ENCODE measurements at regions not wholly inside any gene's neighbourhood (a gene's known extent, or its start where the extent isn't known, plus 50 kb on each side); places are given as distances from the start of the nearest gene placed in this dataset.
"Not testable (repeated sequence)": the region's sequence is repeated elsewhere in the genome, so short reads cannot be mapped to it uniquely, and the experiment has no call there.

DNA sequence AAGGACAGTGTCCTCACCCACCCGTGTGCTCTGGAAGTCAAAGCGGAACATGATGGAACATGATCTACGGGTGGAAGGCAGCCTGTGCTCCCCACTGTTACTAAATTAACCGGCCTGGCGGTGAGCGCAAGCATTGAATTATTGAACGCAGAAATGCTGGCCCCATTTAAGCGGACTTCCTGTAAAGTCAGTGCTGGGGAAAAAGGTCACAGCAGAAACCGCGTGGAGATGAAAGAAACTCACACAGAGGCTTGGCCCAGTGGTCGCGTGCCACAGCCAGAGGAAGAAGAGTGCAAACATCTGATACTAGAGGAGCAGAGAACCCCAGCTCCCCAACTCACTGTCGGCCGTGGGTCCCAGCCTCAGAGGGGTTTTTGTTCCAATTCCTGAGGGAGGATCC is 321.2 kb downstream of the ADGRD1 start:
- DNase-seq (ENCODE audit: low read depth in 2 of 2): no peak

DNA sequence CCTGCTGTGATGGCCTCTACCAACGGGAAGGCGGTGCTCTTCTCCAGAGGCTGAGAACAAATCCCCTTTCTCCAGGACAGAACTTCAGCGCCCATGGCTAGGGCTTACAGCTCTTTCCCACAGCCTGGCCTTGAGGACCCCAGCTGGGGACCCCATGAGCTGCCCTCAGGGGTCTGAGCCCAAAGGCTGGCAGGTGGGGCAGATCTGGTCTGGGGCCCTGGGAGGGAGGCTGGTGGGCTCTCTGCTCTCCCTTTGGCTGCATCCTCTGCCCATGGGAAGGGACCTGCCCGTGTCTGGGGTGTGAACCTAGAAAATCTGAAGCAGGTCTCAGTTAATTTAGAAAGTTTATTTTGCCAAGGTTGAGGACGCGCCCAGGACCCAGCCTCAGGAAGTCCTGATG is 322.1 kb downstream of the ADGRD1 start:
- DNase-seq (ENCODE audit: low read depth in 2 of 2): no peak

DNA sequence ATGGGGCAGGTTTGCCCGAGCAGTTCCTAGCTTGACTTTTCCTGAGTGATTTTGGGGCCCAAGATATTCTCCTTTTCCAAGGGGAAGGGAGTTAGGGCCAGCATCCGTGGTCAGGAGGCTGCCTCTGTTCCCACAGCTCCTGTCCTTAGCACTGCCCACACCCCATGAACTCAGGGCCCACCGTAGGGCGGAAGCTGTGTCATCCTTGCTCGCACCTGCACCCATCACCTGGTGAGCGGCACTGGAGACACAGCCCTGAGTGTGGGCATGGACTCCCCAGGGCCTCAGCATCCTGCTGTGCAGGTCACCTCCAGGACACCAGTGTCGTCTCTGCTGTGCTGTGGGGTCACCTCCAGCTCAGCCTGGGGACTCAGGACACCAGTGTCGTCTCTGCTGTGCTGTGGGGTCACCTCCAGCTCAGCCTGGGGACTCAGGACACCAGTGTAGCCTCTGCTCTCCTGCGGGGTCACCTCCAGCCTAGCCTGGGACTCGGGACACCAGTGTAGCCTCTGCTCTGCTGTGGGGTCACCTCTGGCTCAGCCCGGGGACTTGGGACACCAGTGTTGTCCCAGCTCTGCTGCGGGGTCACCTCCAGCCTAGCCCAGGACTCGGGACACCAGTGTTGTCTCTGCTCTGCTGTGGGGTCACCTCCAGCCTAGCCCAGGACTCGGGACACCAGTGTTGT is 322.9 kb downstream of the ADGRD1 start:
- DNase-seq (ENCODE audit: low read depth in 2 of 2): no peak

DNA sequence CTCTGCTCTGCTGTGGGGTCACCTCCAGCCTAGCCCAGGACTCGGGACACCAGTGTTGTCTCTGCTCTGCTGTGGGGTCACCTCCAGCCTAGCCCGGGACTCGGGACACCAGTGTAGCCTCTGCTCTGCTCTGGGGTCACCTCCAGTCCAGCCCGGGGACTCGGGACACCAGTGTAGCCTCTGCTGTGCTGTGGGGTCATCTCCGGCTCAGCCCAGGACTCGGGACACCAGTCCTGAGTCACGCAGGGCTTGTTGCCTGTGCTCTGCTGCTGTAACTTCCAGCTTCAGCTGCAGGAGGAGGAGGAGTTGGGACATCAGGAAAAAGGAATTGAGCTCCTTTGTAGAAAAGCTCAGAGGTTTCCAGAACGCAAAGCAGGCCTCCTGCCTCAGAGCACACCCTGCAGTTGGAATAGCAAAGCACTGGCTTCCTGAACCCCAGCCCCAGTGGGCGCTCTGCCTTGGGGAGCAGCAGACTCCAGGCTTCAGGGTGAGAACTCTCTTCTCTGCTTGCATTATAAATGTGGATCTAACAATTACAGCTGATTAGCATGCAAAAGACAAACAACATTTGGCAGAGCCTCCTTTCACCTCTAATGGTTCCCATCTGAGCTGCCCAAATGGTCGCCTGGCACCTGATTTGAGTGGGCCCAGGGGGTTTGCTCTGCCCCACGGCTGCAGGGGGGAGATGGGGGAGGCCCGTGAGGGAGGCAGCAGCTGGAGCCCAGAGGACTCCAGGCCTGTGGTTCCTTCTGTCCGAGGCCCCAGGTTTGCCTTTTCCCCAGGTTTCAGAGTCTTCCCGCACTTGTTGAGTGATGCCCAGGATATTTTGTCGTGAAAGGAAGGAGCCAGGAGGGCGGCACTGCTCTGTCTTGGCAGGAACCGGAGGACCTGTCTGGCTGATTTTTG is 323.7 kb downstream of the ADGRD1 start:
- DNase-seq (ENCODE audit: low read depth in 2 of 2): not testable (repeated sequence)

DNA sequence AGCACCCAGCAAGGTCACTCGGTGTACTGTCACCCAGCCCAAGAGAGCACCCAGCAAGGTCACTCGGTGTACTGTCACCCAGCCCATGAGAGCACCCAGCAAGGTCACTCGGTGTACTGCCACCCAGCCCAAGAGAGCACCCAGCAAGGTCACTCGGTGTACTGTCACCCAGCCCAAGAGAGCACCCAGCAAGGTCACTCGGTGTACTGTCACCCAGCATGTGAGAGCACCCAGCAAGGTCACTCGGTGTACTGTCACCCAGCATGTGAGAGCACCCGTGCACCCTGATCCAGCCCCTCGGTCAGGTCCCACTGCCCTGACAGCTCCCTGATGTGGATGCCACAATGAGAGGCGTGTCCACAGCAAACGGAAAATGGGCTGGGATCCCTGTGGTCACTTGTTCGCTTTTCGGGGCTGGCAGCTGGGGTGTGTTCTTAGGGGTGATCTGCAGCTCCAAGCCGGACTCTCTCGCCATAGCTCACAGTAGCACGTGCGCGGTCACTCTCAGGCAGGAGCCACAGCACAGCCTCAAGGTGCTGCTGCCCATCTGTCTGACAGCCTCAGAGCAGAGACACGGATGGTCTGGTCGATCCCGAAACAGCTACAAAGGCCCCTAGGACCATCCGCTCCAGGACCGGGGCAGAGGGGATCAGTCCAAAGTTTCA is 324.9 kb downstream of the ADGRD1 start:
- DNase-seq (ENCODE audit: low read depth in 2 of 2): not testable (repeated sequence)

DNA sequence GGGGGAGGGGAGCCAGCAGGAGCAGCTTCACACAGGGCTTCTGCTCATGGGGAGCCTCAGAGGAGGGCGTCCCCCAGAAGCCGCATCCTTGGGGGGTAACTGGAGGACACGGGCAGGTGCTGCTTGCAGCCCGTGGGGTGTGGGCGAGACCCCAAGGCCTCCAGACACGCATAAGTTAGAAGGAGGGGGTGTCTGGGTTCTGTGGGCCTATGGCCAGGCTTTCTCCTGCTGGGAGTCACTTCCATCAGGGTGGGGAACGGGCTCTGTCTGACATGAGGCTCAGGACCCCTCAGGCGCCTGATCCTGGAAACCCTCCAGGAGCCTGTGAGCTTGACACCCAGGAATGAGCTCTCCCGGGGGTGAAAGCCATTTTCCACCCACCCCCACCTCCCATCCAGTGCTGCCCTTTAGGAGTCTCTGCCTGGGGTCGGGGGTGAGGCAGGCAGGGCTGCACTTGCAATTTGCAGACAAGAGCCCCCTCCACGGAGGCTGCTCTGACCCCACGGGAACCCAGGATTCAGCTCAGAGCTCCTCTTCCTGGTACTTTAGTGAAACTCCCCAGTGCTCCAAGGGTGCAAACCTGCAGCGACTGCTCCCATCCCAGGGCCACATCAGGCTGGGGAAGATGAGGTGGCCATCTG is 325.7 kb downstream of the ADGRD1 start:
- no peak for DNase-seq (ENCODE audit: low read depth in 2 of 2)

DNA sequence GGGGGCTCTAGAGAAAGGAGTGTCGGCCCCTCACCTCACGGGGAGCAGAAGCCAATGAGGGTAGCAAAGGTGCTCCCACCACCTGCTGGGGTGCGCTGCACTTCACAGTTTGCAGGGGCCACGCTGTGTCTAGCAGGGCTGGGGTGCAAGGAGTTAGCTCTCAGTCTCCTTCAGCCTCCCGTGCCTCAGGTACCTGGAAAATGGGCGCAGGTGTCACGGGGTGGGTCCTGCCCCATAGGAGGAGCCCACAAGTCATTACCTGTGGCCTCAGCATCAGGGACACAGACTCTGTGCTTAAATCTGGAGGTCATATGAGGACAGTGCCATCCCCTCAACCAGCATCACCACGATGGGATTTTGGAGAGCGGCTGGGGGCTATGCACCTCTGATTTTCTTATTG is 326.7 kb downstream of the ADGRD1 start:
- no peak for DNase-seq (ENCODE audit: low read depth in 2 of 2)

DNA sequence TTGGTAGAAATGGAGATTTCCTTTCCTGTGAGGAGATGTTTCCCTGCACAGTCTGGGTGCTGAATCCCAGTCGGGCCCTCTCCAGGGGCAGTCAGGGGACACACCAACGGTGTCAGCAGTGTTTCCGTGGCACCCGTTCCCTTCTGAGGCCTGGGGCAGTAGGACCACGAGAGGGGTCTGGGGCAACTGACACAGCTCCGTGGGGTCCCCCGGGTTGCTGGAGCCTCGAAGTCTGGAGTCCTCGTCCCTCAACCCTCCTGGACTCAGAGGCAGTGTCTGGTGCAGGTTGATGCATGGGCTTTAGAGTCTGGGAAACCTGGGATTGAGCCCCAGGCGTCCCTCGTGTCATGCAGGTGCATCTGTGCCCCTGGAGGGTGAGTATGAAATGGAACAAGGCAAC is 327.3 kb downstream of the ADGRD1 start:
- DNase-seq (ENCODE audit: low read depth in 2 of 2): no peak

DNA sequence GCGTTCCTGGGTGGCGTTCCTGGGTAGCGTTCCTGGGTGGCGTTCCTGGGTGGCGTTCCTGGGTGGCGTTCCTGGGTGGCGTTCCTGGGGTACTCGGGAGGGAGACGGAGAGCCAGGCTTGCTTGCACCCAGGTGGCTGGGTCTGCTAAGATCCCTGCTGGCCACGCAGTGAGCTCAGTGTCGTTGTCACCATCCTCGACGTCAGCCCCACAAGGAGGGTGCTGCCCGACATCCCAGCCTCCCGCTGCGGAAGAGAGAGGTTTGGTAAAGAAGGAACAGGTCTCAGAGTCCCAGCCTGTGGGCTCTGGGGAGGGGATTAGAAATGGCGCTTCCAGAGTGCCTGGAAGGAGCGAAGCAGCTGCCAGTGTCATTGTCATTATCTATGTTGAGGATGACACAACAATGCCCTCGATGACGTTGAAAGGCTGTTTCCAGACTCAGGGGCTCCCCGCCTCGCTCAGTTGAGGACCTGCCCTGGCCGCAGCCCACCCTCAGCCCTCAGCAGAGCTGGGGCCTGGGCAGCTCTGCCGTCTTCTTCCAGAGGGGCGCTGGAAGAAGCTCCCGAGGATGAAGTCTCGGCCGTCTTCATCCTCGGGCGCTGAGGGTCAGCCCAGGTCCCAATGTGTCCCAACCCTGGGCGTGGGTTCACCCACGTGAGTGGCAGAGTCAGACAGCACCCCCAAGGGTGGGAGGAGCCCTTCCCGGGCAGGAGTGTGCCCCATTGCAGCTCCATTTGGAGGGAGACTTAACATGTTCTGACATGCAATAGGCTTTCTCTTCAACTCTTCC is 328.8 kb downstream of the ADGRD1 start:
- DNase-seq (ENCODE audit: low read depth in 2 of 2): no peak

DNA sequence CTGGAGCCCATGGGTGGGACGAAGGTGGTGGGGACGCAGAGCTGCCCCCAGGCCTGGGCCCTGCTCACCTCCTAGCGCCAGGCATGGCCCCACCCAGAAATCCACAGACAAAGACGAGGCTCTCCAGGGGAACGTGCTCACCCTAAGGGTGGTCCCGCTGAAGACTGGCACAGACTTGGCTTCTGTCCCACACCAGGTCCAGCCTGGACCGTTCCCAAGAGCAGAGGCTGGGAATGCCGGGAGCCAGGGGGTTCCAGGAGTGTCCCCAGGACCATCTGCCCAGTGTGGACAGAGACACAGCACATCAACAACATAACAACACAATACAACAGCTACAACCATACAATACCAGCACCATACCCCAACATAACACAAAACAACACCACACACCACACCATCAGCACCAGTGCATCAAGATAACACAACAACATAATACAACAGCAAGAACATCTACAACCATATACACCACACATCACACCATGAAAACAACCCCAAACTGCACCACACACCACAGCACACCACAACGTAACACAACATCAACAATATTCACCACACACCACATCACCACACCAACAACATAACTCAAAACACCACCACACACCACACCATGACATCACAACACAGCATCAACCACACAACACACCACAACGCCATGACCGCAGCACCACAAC is 329.6 kb downstream of the ADGRD1 start:
- no peak for DNase-seq (ENCODE audit: low read depth in 2 of 2)

DNA sequence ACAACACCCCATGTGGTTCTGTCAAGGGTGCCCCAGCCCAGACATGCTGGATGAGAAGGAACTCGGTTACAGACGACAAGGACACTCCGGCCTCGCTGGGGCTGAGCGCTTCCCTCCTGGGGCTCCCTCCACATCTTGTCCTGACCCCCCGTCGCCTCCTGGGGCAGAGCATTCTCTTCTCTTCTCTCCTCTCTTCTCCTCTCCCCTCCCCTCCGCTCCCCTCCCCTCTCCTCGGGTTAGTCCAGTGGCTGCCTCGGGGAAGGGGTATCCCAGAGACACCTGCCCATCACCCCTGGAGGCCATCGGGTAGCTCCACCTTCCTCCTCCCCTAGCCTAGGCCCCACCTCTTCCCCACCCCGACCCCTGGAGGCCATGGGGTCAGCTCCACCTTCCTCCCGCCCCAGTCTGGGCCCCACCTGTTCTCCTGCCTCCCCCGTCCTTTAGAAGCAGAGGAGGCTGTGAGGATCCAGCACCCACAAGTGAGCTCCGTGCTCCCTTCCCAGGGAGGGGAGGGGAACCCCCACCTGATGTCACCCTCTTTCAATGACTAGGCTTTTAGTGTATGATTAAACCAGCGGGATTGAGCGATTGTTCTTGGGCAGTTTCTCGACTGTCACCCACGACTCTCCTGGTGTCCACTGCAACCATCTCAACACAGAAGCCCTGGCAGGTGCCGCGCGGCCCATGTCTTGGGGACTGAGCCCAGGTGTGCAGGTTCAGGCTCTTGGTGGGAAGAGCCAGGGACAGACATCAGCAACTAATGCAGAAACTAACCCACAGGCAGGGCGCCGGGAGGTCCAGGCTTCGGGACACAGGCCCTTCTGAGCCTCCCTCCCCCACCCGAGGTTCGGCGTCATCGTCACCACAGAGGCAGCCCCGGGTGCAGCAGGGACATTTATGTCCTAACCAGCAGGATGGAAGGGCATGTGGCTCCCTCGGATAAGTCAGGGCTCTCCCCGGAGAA is 330.4 kb downstream of the ADGRD1 start:
- DNase-seq (ENCODE audit: low read depth in 2 of 2): not testable (repeated sequence)

DNA sequence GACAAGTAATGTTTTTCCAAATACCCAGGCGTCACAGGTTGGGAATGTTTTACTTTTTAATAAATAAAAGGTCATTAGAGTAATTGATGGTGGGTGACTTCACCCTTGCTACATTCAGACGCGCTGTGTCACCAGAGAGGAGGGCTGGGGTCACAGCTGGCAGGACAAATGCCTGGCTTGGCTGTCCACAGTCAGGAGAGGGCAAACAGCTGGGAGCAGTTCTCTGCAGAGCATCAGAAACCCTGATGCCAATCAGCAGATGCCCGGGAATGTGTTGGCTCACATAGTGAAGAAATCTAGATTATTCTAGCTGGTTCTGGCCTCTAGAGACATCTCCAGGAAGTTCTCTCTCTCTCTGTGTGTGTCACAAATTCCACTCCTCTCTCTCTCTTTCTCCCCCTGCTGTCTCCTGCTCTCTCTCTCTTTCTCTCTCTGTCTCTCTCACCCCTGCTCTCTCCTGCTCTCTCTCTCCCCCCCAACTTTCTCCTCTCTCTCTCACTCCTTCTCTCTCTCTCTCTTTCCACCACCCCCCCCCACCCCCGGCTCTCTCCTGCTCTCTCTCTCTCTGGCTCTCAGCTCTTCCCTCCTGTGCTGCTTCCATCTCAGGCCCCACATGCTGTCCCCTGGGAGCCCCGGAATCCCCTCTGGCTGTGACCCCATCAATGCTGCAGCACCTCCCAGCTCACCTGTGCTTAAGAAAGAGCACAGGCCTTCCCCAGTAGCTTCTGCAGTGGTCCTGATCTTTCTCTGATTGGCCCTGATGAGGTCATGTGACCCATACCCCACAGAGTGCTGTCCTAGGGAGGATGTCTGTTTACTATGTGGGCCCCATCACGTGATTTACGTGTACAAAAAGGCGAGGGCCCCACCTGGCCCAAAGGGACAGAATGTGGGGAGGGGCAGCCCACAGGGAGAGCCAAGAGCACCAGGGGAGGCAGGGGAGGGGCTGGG is 331.5 kb downstream of the ADGRD1 start:
- not testable (repeated sequence) for DNase-seq (ENCODE audit: low read depth in 2 of 2)

DNA sequence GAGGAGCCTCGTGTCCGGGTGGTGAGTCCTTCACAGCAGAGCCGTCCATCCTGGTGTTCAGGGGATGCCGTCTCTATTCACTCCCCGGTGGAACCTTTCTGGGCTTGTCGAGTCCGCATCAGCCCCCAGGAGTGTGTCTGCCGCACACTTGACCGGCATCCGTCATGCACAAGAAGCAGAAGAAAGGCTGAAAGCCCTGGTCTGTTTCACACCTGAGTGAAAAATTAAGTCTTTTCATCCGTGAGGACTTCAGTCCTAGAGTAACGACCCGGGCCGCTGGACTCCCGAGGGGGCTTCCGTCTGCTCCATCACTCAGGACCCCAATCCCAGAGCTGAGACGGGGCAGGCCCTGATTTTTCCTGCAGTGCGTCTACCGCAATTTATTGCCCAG is 332.2 kb downstream of the ADGRD1 start:
- DNase-seq (ENCODE audit: low read depth in 2 of 2): not testable (repeated sequence)

DNA sequence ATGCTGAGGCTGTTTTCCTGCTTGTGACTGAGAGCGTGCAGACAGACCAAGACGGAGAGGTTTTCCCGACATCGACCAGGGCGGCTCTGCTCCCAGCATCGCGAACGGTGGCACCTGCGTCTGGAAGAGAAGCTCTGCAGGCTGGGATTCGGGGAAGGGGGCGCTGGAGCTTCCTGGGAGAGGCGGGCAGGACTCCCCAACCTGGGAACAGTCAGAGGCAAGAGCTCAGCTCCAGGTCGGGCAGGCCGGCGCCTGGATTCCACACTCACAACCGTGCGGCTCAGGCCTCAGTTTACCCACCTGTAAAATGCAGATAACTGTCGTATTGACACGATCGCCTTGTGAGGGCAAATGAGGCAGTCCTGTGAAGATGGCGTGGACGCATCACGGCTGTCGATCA is 332.6 kb downstream of the ADGRD1 start:
- not testable (repeated sequence) for DNase-seq (ENCODE audit: low read depth in 2 of 2)

DNA sequence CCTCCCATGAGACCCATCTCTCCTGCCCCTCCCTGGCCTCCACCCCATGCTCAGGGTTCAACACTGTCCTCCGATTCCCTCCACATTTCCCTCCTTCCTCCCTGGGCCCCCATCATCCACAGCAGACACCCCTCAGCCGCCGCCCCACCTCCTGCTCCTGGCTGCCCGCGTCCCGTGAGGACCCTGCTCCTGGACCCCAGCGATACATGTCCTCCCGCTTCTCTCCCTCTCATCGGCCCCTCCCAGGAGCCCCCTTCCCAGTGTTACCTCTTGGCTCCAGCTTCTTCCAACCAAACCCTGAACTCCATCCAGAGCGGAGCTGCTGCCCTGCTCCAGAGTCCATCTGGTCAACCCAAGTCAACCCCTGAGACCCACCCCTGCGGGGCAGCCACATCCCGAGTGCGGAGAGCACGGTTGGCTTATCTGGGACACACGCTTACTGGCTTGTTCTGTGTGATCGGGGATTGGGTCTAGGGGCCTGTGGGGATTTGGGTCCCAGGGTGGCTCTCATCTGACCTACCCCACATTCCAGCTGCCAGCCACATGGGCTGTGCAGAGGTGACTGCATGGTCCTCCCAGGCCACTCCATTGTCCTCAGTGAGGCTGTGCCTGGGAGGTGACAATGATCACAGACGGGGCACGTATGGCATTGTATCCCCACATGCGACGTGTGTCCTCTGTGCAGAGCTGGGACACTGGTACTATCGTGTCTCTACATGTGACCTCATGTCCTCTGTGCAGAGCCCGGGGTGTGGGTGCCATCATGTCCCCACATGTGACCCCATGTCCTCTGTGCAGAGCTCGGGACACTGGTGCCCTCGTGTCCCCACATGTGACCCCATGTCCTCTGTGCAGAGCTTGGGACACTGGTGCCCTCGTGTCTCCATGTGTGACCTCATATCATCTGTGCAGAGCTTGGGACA is 333.6 kb downstream of the ADGRD1 start:
- DNase-seq (ENCODE audit: low read depth in 2 of 2): no peak

DNA sequence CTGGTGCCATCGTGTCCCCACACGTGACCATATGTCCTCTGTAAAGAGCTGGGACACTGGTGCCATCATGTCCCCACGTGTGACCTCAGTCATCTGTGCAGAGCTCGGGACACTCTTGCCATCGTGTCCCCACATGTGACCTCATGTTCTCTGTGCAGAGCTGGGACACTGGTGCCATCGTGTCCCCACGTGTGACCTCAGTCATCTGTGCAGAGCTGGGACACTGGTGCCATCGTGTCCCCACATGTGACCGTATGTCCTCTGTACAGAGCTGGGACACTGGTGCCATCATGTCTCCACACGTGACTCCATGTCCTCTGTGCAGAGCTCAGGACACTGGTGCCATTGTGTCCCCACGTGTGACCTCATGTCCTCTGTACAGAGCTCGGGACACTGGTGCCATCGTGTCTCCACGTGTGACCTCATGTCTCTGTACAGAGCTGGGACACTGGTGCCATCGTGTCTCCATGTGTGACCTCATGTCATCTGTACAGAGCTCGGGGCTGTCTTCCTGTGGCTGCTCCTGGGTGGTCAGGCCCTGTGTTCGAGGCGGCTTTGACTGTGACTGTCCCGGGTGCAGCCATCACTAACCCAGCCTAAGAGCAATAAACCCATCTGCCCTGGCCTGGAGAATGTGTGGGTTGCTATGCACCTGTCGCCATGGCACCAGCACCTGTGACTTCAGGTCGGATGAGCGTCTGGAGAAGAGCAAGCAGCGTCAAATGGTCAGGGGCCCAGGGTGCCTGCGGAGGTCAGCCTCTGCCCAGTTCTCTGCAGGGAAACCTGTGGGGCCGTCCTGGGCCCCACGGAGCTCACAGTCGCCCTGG is 334.4 kb downstream of the ADGRD1 start:
- no peak for DNase-seq (ENCODE audit: low read depth in 2 of 2)
